Glomerular endothelial cell (primary cell): ENCODE measurements at regions not wholly inside any gene's neighbourhood (a gene's known extent, or its start where the extent isn't known, plus 50 kb on each side); places are given as distances from the start of the nearest gene placed in this dataset.
"Not testable (repeated sequence)": the region's sequence is repeated elsewhere in the genome, so short reads cannot be mapped to it uniquely, and the experiment has no call there.

Experiments
- DNase-seq: peaks from one replicate; pipeline ENCODE4 v3.0.0-alpha.2; 2011; ENCODE audit warnings: low read depth, low spot score; ENCODE audit errors: extremely low read depth

DNA sequence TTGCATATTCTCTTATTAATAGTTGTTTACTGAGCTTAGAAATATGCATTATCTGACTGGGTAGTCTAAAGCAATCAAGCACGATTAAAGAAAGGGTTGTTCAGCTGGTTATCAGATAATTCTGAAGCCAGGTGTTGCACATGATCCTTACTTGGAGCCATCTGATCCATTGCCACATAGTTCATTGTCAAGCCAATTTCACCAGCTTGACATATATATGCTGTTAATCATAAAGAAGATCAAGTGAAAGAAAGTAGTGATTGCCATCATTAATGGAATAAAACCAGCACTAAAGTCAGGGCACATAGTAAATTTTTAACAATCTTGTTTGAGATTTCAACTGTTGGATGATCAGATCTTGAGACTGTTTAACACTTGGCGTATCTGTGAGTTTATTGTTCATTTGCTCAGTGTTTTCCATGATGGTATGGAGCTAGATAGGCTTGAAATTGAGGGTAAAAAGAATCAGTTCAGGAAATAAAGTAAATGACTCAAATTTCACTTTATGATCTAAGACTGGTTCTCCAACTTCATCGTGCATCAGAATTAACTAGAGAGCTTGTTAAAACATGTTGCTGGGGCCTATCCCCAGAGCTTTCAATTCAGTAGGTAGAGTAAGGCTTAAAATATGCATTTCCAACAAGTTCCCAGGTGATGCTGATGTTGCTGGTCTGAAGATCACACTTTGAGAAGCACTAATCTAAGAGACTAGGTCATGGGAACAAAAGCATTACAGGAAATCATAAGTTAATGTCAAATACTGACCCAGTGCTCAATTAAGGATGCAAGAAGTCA is 539.6 kb downstream of the SATB2 start:
- DNase-seq: no peak

DNA sequence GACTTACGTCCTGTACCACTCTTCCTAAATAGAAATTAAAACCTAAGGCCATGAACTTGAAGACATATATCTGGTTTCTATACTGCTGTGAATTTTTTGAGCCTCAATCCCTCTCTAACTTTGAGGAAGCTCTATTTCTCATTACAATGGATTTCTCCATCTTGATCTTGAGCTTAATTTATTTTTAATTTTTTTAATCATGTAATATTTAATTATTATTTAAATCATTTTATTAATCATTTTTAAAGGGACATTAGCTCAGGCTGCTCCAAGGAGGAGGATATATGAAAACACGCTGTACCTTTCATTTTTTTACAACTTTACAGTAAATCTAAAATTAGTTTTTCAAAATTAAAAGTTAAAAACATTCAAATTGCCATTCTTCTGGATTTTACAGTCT is 540.5 kb downstream of the SATB2 start:
- no peak for DNase-seq

GRCh38 chr2:198916548-198917080 is 541.1 kb downstream of the SATB2 start:
- no peak for DNase-seq

- DNase-seq: no peak
Measured at GRCh38 chr2:198913394-198914152, 544.2 kb downstream of the SATB2 start.

- no peak for DNase-seq
Measured at GRCh38 chr2:198909525-198910267, 548.0 kb downstream of the SATB2 start.

- DNase-seq: no peak
Measured at GRCh38 chr2:198905881-198906612, 551.7 kb downstream of the SATB2 start.

DNA sequence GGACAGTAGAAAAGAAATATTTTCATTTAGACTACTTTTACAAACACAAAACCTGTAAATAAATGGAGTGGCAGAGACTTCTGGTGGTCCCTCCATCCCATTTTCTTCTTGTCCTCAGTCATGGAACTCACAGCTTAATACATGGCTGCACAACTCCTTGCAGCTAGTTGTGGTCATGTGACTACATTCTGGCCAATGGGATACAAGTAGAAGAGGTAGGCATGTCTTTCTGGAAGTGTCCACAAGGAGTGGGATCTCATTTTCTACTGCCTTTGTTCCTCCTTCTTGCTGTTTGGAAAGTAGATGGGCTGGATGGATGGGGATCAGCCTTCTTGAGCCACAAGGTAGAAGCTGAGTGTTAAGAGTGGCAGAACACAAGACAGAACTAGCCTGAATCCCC is 555.8 kb downstream of the SATB2 start:
- DNase-seq: no peak

GRCh38 chr2:198900141-198900540 is 557.6 kb downstream of the SATB2 start:
- no peak for DNase-seq

DNA sequence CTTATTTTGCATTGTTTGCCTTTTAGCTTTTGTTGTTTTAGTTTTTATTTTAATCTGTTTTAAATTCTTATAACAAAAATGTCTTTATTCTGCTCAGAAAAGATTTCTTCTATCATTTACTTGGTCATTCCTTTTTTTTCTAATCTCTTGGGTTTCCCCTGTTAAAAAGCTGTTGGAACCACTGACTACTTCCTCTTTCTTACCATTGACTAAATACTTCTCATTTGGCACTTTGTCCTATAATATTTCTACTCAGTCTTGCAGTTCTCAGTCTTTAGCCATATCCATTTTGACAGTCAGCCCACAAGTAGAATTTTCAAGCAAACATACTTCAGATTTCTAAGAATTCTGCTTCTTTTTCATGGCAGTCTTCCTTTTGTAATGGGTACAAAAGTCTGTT is 567.2 kb downstream of the SATB2 start:
- DNase-seq: no peak

- no peak for DNase-seq
Measured at GRCh38 chr2:198883604-198884003, 574.1 kb downstream of the SATB2 start.

DNA sequence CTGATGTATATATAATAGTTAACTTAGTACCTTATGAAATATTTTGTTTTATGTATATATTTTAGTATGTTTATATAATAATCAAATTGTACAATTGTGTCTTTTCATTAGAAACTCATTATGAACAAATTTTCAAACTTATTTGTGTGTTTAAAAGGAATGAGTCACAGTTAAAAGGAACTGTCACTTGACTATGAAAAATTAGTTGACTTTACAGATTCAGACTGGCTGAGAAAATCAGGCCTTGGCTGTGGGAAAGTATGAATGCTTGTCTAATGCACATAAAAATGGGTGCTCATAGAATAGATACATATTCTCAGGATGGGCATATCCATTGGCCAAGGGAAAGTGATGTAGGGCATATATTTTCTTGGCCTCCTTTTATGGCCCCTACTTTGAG is 576.8 kb downstream of the SATB2 start:
- no peak for DNase-seq

- no peak for DNase-seq
Measured at GRCh38 chr2:198880421-198880820, 577.3 kb downstream of the SATB2 start.

- DNase-seq: no peak
Measured at GRCh38 chr2:198874472-198874858, 583.3 kb downstream of the SATB2 start.

- no peak for DNase-seq
Measured at GRCh38 chr2:198873503-198874471, 584.0 kb downstream of the SATB2 start.

DNA sequence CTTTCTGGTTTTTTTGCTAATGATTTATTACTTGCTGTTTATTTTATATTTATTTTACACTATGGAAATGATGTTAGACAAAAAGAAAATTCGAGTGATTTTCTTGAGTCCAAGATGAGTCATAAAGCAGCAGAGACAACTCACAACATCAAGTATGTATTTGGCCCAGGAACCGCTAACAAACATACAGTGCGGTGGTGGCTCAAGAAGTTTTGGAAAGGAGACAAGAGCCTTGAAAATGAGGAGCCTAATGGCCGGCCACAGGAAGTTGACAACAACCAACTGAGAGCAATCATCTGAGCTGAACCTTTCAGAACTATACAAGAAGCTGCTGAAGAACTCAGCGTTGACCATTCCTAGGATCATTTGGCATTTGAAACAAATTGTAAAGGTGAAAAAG is 594.1 kb downstream of the SATB2 start:
- no peak for DNase-seq

DNA sequence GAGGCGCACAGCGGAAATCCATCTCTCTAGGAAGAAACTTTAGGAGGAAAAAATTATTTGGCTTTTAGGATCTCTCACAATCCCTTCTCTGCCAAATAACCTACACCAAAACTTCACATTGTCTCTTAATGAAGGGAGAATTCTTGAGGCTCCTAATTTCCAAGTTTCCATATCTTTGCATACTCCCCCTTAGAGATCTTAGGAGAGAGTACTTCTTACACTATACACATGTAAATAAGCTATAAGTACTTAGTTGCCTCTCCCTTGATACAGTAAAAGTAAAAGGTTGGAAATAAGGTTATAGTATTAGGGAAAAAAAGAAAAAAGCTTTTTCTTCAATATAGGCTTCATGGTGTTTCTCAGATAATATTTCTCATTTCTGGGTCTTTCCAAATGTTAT is 596.7 kb downstream of the SATB2 start:
- no peak for DNase-seq

GRCh38 chr2:198857246-198857645 is 600.5 kb downstream of the SATB2 start:
- no peak for DNase-seq

DNA sequence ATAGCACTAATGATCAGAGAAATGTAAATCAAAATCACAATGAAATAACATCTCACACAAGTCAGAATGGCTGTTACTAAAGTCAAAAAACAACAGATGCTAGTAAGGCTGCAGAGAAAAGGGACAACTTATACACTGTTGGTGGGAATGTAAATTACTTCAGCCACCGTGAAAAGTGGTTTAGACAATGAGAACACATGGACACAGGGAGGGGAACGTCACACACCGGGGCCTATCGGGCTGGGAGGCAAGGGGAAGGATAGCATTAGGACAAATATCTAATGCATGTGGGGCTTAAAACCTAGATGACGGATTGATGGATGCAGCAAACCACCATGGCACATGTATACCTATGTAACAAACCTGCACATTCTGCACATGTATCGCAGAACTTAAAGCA is 602.0 kb downstream of the SATB2 start:
- not testable (repeated sequence) for DNase-seq

DNA sequence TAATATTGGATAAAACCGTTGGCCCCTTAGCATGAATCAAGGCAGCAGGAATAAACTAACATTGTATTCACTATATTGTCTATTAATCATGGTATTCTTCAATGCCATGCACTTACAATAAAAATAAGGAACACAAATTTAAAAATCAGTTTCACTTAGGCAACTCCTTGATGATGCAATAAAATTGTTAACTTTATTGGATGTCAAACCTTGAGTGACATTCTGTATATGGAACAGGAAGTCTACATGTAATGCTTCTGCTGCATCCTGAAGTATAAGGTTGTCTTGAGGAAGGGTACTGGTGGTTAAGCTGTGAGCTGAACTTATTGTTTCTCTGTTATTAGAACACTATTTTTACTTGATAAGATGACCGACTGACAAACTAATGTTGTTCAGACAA is 605.5 kb downstream of the SATB2 start:
- no peak for DNase-seq
